ENCODE measurements at regions not wholly inside any gene's neighbourhood (a gene's known extent, or its start where the extent isn't known, plus 50 kb on each side); places are given as distances from the start of the nearest gene placed in this dataset.

DNA sequence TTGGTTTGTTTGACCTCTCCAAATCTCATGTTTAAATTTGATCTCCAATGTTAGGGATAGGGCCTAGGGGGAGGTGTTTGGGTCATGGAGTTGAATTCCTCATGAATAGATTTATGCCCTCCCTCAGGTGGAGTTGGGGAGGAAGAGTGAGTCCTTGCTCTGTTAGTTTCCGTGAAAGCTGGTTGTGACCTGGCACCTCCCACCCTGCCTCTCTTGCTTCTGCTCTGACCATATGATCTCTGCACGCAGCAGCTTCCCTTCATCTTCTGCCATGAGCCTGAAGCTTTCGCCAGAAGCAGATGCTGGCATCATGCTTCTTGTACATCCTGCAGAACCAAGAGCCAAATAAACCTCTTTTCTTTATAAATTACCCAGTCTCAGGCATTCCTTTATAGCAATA is 231.6 kb upstream of the ERBB4 start:
- no peak overlapping the region for H3K4me3 Mint-ChIP-seq
- Histone ChIP-seq H2BK12ac (ENCODE audit: insufficient read length, low read depth, low read length) (no peak overlapping the region), H3K9me3 (ENCODE audit: control insufficient read depth, low read depth, low read length) (no peaks in the 10 kb centered on the region), H4K91ac (ENCODE audit: insufficient read length, low read depth, low read length) (no peak overlapping the region), H3K9ac (ENCODE audit: extremely low read depth, insufficient read length, low read length) (no peak overlapping the region), H2BK15ac (ENCODE audit: low read depth, low read length) (no peak overlapping the region), H2BK20ac (ENCODE audit: low read depth, low read length, poor library complexity, severe bottlenecking) (no peak overlapping the region), H3K23ac (ENCODE audit: insufficient read length, low read depth, low read length) (no peak overlapping the region), H4K8ac (replicated peaks; ENCODE audit: insufficient read length, low read depth, low read length) (no peak overlapping the region), H2BK5ac (ENCODE audit: insufficient read length, low read length) (no peak overlapping the region), H2BK120ac (ENCODE audit: low read depth, low read length, poor library complexity, severe bottlenecking) (no peak overlapping the region), H3K4me2 (ENCODE audit: insufficient read depth, insufficient read length, low read length) (no peak overlapping the region), H3K79me1 (ENCODE audit: insufficient read depth, low read depth, low read length, poor library complexity, severe bottlenecking) (no peaks in the 10 kb centered on the region), H3K18ac (ENCODE audit: insufficient read length, low read depth, low read length) (no peak overlapping the region), H3T11ph (ENCODE audit: low read length) (no peak overlapping the region), H4K20me1 (ENCODE audit: control insufficient read depth, insufficient read depth, insufficient read length) (no peaks in the 10 kb centered on the region), H2AFZ (ENCODE audit: low read length) (no peak overlapping the region), H3K27me3 (ENCODE audit: insufficient read depth, low read length) (no peaks in the 10 kb centered on the region), H3K14ac (ENCODE audit: insufficient read depth, low read length) (no peak overlapping the region), H2AK5ac (ENCODE audit: insufficient read length, low read length) (no peak overlapping the region), H3K23me2 (ENCODE audit: insufficient read length, low read depth, low read length, poor library complexity, severe bottlenecking) (no peaks in the 10 kb centered on the region), H3K27ac (ENCODE audit: insufficient read length, low read depth, low read length) (no peak overlapping the region), H3K56ac (ENCODE audit: insufficient read length, low read depth, low read length) (no peak overlapping the region), H3K79me2 (ENCODE audit: insufficient read depth, low read length) (no peaks in the 10 kb centered on the region), H4K5ac (ENCODE audit: insufficient read length, low read depth, low read length) (no peak overlapping the region), H3K4ac (ENCODE audit: low read depth, low read length) (no peak overlapping the region), H3K4me1 (ENCODE audit: insufficient read depth, low read length) (no peaks in the 10 kb centered on the region)
- H3K9me3 Mint-ChIP-seq, result no peaks in the 10 kb centered on the region
- H3K4me1 Mint-ChIP-seq, result no peaks in the 10 kb centered on the region; a peak in 1 of 4 replicates
- no CpG with 5 or more reads among the region's 3 CpGs for WGBS (ENCODE audit: extremely low coverage, insufficient read length, low lambda C conversion rate)
- H3K27ac Mint-ChIP-seq, result peak overlapping the region in 1 of 3 experiments; percentile 11; a peak in 1 of 7 replicates
- DNase-seq, result no peak
- H3K27me3 Mint-ChIP-seq (ENCODE audit: low read depth), result no peaks in the 10 kb centered on the region
- H3K36me3 Mint-ChIP-seq (ENCODE audit: insufficient read depth in 1 of 3, low read depth in 3 of 3), result no peaks in the 10 kb centered on the region
- TF ChIP-seq, protein P1, sequence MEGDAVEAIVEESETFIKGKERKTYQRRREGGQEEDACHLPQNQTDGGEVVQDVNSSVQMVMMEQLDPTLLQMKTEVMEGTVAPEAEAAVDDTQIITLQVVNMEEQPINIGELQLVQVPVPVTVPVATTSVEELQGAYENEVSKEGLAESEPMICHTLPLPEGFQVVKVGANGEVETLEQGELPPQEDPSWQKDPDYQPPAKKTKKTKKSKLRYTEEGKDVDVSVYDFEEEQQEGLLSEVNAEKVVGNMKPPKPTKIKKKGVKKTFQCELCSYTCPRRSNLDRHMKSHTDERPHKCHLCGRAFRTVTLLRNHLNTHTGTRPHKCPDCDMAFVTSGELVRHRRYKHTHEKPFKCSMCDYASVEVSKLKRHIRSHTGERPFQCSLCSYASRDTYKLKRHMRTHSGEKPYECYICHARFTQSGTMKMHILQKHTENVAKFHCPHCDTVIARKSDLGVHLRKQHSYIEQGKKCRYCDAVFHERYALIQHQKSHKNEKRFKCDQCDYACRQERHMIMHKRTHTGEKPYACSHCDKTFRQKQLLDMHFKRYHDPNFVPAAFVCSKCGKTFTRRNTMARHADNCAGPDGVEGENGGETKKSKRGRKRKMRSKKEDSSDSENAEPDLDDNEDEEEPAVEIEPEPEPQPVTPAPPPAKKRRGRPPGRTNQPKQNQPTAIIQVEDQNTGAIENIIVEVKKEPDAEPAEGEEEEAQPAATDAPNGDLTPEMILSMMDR (conservative IDR thresholded peaks at IDR 0.05), result no peak
